Esophagus squamous epithelium (tissue), 4 donors: ENCODE measurements at regions not wholly inside any gene's neighbourhood (a gene's known extent, or its start where the extent isn't known, plus 50 kb on each side); places are given as distances from the start of the nearest gene placed in this dataset.

Experiments
- POLR2A ChIP-seq, 4 donors: fragments of 450-650 bp; IDR thresholded peaks; one replicate each; pipeline ENCODE4 v1.6.1; 2017; ENCODE audit warnings: antibody characterized with exemption in 4 of 4, mild to moderate bottlenecking in 4 of 4, moderate library complexity in 3 of 4
- TF ChIP-seq, protein P1 (sequence below), 6 experiments: fragments of 450-650 bp in 4 of 6; fragments of 200-600 bp in 2 of 6; sonication (generic) in 2 of 6; IDR thresholded peaks; one replicate each; pipeline ENCODE4 v1.5.1; 2016 to 2019; ENCODE audit warnings: antibody characterized with exemption in 6 of 6, mild to moderate bottlenecking in 4 of 6, moderate library complexity in 4 of 6

DNA sequence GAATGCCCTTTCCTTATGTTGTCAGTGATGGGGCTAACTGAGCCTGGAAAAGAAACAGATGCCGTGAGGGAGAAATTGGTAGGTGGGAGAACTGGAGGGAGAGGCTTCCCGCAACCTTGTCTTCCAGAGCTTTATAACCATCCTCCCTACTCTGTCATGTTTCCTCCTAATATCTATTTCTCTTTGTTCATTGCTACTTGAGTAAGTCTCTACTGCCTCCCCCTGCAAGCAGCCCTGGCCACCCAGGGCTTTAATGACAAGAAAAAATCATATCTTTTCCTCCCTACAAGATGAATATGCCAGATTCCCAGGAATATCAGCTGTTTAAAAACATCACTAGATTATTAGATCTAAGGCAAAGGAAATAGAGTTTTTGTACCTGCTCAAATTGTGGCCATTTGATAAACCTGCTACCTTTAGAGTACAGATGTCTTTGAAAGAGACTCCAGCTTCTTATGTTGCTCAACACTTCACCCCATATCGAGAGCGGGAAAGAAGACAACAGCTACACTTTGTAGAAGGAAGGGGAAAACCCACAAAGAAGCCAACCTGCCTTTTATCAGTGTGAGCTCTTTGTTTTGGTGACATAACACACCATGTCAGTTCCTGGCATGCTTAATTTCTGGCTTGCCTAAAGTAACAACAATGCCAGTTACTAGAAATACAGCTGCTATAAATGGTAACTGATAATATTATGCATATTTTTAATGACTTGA, 186.6 kb upstream of the LEF1 start:
- TF ChIP-seq, protein P1, sequence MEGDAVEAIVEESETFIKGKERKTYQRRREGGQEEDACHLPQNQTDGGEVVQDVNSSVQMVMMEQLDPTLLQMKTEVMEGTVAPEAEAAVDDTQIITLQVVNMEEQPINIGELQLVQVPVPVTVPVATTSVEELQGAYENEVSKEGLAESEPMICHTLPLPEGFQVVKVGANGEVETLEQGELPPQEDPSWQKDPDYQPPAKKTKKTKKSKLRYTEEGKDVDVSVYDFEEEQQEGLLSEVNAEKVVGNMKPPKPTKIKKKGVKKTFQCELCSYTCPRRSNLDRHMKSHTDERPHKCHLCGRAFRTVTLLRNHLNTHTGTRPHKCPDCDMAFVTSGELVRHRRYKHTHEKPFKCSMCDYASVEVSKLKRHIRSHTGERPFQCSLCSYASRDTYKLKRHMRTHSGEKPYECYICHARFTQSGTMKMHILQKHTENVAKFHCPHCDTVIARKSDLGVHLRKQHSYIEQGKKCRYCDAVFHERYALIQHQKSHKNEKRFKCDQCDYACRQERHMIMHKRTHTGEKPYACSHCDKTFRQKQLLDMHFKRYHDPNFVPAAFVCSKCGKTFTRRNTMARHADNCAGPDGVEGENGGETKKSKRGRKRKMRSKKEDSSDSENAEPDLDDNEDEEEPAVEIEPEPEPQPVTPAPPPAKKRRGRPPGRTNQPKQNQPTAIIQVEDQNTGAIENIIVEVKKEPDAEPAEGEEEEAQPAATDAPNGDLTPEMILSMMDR (IDR thresholded peaks at IDR 0.05): no peak
- no peak for TF ChIP-seq POLR2A (IDR thresholded peaks at IDR 0.05)
